HG03378 (cell line): ENCODE measurements at regions not wholly inside any gene's neighbourhood (a gene's known extent, or its start where the extent isn't known, plus 50 kb on each side); places are given as distances from the start of the nearest gene placed in this dataset.
A peak's percentile ranks its signal among the peaks of the same experiment; 100 is the strongest.

Experiments
- ATAC-seq: cut with Tn5 transposase; IDR thresholded peaks from one replicate; pipeline ENCODE4 v1.9.1; 2021; ENCODE audit warnings: mild to moderate bottlenecking, moderate library complexity; ENCODE audit not compliant: unreplicated experiment

- ATAC-seq = no peak
These were observed 82.4 kb upstream of the ADRA1B start for GRCh38 chr5:159833846-159834245.

GRCh38 chr5:159835548-159835947 lies 80.7 kb upstream of the ADRA1B start:
- no peak for ATAC-seq

GRCh38 chr5:159836691-159837090 lies 79.6 kb upstream of the ADRA1B start:
- no peak for ATAC-seq

DNA sequence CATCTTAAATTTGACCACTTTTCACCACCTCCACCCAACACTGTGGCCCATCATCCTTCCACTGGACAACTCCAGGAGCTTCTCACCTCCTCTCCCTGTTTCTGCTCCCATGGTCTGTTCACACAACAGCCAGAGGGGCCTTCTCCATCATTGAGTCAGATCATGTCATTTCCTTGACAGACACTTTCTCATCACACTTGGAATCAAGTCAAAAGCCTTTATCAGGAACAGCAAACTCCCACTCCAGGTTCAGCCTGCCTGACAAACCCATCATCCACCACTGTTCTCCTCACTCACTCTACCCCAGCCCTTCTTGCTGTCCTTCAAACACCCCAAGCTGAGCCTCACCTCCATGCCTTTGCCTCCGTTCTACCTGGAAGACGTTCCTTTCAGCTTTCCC lies 78.4 kb upstream of the ADRA1B start:
- ATAC-seq = no peak

- ATAC-seq = no peak
These were observed 77.6 kb upstream of the ADRA1B start for GRCh38 chr5:159838551-159839222.

DNA sequence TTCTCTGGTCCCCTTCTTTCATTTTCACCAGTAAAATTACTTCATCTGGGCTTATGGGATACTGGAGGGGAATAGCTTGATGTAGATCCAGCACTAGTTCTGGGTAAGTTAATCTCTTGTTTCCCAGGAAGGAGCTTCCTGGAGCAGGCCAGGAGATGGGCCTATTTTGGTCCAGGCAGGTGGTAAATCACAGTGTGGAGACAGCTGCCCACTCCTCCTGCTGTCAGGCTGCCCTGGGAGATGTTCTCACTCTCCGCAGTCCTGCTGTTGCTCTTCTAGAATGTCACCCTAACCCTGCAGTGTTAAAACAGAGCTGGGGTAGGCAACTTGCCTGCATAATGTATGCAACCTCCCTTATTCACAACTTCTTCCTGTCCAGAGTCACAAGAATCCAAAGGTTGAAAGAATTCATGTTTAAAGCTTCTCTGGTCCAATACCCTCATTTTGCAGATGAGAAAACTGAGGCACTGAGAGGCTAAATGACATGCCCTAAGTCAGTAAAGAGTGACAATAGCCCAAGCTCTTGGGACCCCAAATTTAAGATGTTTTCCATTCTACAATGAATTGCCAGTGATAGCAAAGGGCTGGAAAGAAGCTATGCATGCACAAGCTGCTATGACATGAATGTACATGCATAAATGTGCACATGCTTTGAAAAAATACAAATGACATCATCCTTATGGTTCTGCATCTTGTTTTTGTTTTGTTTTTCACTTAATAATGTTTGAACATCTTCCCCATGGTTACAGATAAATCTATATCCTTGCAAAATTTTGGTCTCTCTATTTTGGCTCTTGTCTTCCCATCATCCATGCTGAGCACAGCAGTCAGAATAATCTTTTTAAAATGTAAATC lies 71.8 kb upstream of the ADRA1B start:
- no peak for ATAC-seq

- no peak for ATAC-seq
These were observed 66.7 kb upstream of the ADRA1B start for GRCh38 chr5:159849437-159850083.

GRCh38 chr5:159850160-159850559 lies 66.1 kb upstream of the ADRA1B start:
- no peak for ATAC-seq

DNA sequence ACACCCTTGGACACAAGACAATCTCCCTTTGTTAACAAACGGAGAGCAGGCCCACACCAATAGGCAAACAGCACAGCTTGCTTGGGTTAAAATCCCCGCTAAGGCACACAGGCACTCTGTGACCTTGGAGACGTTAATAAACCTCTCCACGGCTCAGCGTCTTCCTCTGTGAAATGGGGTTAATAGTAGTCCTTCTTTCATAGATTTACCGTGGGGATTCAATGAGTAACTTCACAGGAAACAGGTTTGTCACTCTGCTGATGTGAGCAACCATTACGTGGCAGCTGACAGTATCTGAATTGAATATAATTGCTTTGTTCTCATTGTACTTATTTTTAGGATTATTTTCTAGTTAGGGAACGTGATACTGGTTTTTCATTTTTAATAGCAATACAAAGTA lies 65.2 kb upstream of the ADRA1B start:
- ATAC-seq = no peak

DNA sequence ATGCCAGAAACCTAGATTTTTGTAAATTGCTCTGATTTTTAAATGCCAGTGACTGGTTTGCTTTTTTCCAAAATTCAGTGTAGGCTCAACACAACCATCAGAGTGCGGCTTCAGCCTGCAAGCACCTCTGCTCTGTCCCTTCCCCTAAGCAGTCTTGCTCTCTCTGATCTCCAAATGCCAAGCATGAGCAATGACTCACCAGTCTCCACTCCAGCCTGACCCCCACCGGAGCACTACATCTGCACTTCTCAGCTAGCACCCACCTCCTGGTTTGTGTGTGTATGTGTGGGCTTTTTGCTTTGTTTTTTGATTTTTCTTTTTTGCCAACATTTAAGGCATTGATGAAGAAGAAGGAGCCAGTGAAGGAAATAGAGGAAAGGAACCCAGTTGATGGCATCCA lies 61.4 kb upstream of the ADRA1B start:
- ATAC-seq = no peak

DNA sequence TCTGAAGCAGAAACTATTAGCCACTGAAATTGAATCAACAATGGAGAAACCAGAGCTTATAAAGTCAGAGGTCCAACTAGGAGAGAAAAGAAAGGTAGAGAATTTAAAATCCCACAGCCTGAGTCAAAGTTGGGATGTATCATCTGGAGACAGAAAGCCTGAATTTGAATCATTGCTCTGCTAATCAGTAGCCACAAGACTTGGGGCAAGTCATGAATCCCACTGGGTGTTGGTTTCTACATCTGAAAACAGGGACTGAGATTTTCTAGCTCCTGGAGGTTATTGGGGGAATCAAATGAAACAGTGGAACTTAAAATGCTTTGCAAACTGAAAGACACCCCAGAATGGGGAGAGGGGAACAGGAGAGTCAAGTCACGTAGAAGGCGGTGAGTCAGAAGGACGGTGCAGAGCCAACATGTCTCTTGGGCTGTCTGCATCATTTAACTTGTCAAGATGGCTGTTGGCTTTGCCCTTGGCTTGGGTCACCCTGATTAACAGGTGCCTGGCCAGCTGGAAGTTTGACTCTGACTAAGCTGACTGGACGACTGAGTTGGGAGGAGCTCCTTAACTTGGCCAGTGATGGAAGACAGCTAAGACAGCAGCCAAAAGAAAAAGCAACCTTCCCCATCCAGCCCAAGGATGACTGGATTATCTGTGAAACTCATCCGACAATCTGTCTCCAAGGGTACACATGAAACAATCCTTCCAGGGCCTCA lies 60.6 kb upstream of the ADRA1B start:
- no peak for ATAC-seq

- no peak for ATAC-seq
These were observed 57.4 kb upstream of the ADRA1B start for GRCh38 chr5:159858871-159859270.

DNA sequence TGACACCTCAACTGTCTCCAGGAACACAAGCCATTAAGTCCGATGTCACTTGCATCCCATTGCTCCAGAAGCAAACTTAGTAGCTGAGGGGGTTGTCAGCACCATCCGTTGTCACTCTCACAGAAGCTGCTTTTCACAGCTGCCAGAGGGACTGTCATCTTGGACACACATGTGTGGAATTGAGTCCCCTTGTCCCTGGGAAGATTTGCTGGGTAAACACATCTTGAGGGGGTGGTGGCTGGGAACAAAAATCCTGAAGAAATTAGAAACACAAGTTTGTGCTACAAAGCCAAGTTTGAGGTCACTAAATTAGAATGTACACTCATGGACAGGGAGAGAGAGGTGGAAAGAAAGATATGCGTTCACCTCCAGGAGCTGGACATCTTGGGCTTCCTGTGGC lies 55.2 kb upstream of the ADRA1B start:
- no peak for ATAC-seq

DNA sequence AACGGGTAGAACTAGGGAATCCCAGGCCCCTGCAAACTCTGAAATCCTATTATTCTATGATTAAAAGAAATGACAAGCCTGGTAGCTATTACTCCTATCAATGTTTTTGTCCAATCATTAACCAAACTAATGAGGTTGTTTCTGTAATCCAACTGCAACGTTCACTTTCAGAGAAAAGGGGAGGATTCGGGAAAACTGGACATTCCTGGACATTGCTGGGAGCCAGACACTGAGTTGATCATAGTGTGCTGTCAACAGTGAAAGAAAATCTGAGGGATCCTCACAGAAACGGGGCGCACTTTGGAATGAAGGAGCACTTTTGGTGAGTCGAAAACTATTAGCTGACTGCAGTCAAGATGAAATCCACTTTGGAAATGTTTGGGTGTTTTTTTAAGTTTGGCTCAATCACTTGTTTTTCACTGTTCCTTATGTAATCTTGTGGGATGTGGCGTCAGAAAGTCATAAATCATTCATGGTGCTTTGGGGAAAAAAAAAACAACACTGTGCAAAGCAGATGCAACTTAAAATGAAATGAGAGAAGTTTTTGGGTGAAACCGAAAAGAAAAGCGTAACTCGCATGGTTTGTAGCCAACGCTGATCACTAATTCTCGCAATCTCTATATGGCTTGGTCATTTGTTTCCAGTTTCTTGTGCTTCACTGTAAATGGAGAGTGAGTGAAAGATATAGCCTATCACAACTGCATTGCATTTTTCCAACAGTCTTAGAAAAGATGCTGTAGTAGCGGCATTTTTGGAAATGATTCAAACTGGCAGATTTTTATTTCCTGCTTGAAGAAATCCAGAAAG lies 51.2 kb upstream of the ADRA1B start:
- ATAC-seq = peak; percentile 83

GRCh38 chr5:159866093-159866492 lies 50.2 kb upstream of the ADRA1B start:
- ATAC-seq = no peak
